Aorta (tissue), 5 donors: ENCODE measurements at regions not wholly inside any gene's neighbourhood (a gene's known extent, or its start where the extent isn't known, plus 50 kb on each side); places are given as distances from the start of the nearest gene placed in this dataset.

ENCODE experiments used
- ATAC-seq: fragments of 200-7000 bp; cut with Tn5 transposase; one replicate; pipeline ENCODE4 v1.9.1; 2022; ENCODE audit warnings: moderate library complexity; ENCODE audit not compliant: low FRiP score
- DNase-seq, 2 donors: peaks; one replicate each; pipeline ENCODE4 v3.0.0-alpha.2; 2020
- H3K27ac ChIP-seq, 2 donors: one replicate each; pipeline ENCODE4 v1.5.1; 2013; ENCODE audit warnings: low read length in 2 of 2, mild to moderate bottlenecking in 2 of 2, moderate library complexity in 2 of 2, control low read depth in 1 of 2, inconsistent platforms in 1 of 2, low read depth in 1 of 2
- H3K27me3 ChIP-seq, 2 donors: one replicate each; pipeline ENCODE4 v1.6.1; 2013; ENCODE audit warnings: control low read depth in 1 of 2, low read length in 1 of 2, mild to moderate bottlenecking in 1 of 2, moderate library complexity in 1 of 2; ENCODE audit not compliant: insufficient read depth in 2 of 2, control insufficient read depth in 1 of 2
- H3K36me3 ChIP-seq, 2 donors: one replicate each; pipeline ENCODE4 v1.6.1; 2013; ENCODE audit warnings: control low read depth in 1 of 2, low read length in 1 of 2, mild to moderate bottlenecking in 1 of 2; ENCODE audit not compliant: insufficient read depth in 2 of 2, control insufficient read depth in 1 of 2
- H3K4me1 ChIP-seq, 2 donors: one replicate each; pipeline ENCODE4 v1.6.1; 2013; ENCODE audit warnings: low read length in 2 of 2, control low read depth in 1 of 2, mild to moderate bottlenecking in 1 of 2, moderate library complexity in 1 of 2; ENCODE audit not compliant: insufficient read depth in 2 of 2, control insufficient read depth in 1 of 2
- H3K4me3 ChIP-seq, 2 donors: one replicate each; pipeline ENCODE4 v1.5.1; 2013; ENCODE audit warnings: low read length in 2 of 2, control low read depth in 1 of 2, mild to moderate bottlenecking in 1 of 2
- H3K9me3 ChIP-seq: one replicate; pipeline ENCODE4 v1.6.1; 2013; ENCODE audit warnings: mild to moderate bottlenecking, low read length; ENCODE audit not compliant: control insufficient read depth
- WGBS, 2 donors: extraction: QIAGEN DNeasy Blood & Tissue Kit; methylation state at CpG; one replicate each; pipeline ENCODE4 v1.1.7; 2013; 5-methylcytosine and 5-hydroxymethylcytosine counted together
- intact Hi-C, 2 donors: fragments of 100-400 bp; cut with DNase I; formaldehyde crosslinking; loops; one replicate each; pipeline versions ENCODE4 v1.14.2 to v1.15.0; 2022
- donor health status: healthy with polysubstance abuse.
- donor health status: Bipolar disorder and iron deficiency.
- donor health status: DM: no; HTN: no; CAD: no.
- donor health status: DM: no; HTN: no; CAD: no.
- donor health status: DM: yes; HTN: yes; CAD: no.

DNA sequence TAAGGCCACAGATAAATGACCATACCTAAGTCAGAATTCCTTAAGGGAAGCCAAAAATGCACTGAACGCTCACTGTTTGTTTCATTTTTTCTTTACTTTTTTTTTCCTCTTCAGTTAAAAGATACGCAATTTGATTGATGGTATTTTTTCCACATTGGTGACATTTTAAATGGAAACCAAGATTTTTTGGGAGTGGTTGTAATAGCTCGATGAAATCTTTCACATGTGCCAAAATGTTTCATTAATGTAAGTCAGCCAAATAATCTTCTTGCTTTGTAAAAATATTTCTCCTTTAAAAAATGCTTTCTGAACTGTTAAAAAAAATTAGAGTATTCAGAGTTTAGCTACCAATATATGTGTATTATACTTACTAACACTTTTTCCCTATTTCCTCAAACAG, 339.8 kb downstream of the ZEB2 start:
- DNase-seq, result no peak
- ATAC-seq, result no peak
- no peaks in the 10 kb centered on the region for H3K4me1 ChIP-seq
- no peaks in the 10 kb centered on the region for H3K9me3 ChIP-seq
- H3K36me3 ChIP-seq, result no peaks in the 10 kb centered on the region
- no peaks in the 10 kb centered on the region for H3K27me3 ChIP-seq
- no peak overlapping the region for H3K27ac ChIP-seq
- intact Hi-C loops, result no loop called here
- H3K4me3 ChIP-seq, result no peak overlapping the region
- 21 to 51% methylated on average over 3 of the region's 3 CpGs for WGBS, 2 donors

DNA sequence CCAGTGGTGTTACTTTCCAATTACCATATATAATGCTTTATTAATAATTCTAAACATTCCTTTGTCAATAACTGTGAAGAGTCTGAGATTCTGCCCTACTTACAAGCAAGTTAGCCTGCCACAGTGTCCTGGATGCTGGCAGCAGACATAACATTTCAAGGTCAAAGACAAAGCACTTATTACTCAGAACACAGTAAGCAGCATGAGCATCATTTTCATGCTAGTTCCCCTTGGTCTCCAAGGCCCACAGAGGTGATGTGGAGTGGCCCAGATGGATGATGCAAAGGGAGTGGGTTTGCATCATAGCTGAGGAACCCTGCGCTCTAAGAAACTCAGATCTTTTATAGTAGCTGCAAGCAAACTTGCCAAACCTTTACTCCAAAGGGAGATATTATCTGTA, 349.7 kb downstream of the ZEB2 start:
- ATAC-seq (no peak), DNase-seq (no peak)
- Histone ChIP-seq H3K4me1 (no peaks in the 10 kb centered on the region), H3K36me3 (no peaks in the 10 kb centered on the region), H3K9me3 (no peaks in the 10 kb centered on the region), H3K27me3 (no peaks in the 10 kb centered on the region), H3K27ac (no peak overlapping the region), H3K4me3 (no peak overlapping the region)
- intact Hi-C loops, result no loop called here
- 95 to 97% methylated on average over 1 of the region's 1 CpG for WGBS, 2 donors

DNA sequence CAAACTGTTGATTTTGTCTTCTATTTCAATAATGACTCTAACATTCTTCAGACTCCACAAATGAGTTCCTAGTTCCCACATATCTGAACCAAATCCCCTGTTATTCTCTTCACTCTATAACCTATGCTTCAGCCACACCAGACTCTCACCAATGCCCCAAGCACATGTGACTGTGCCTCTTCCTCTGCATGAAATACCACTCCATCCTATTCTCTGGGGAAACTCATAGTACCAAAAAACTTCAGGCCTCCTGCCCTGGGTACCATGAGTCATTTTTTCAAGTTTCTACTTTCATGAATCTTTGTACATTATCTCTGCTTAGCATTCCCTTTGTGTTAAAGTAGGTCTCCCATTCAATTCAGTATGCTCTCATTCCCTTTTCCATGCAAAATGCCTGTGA, 353.2 kb downstream of the ZEB2 start:
- no peaks in the 10 kb centered on the region for H3K36me3 ChIP-seq
- H3K27me3 ChIP-seq, result no peaks in the 10 kb centered on the region
- intact Hi-C loops, result no loop called here
- ATAC-seq (no peak), DNase-seq (no peak)
- H3K9me3 ChIP-seq, result no peaks in the 10 kb centered on the region
- H3K4me3 ChIP-seq, result no peak overlapping the region
- peaks cover 0 to 1% of the 10 kb centered on the region in 2 donors for H3K4me1 ChIP-seq
- H3K27ac ChIP-seq, result no peak overlapping the region

DNA sequence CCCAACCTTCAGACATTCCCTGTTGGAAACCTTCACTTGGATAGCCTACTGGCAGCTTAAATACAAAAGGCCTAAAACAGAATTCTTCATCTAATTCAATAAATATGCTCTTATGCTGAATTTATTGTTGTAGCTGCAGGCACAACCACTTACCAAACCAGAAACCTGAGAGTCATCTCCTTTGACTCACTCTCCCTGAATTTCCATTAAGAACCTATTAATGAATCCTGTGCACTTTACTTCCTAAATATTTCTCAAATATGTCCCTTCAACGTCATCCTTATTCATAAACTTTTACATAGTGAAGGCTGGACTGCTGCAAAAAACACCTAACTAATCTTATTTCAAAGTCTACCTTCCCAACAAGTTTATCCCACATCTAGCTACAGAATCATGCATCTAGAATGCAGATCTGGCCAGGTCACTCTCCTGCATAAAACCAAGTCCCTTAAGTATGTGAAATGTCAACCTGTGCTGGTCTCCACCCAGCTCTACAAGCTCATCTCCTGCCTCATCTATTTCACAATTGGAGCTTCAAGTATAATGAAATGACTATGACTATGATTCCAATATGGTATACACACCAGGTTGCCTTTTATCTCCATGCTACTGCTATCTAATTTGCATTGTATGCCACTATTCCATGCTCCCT, 354.2 kb downstream of the ZEB2 start:
- no peak overlapping the region for H3K4me3 ChIP-seq
- ATAC-seq (no peak), DNase-seq (no peak)
- WGBS, 2 donors, result 93 to 94% methylated on average over 1 of the region's 1 CpG
- no peaks in the 10 kb centered on the region for H3K27me3 ChIP-seq
- H3K27ac ChIP-seq, result no peak overlapping the region
- peaks cover 0 to 1% of the 10 kb centered on the region in 2 donors for H3K4me1 ChIP-seq
- H3K9me3 ChIP-seq, result no peaks in the 10 kb centered on the region
- intact Hi-C loops, result no loop called here
- no peaks in the 10 kb centered on the region for H3K36me3 ChIP-seq

- no peak for DNase-seq
- ATAC-seq, result no peak
- H3K4me3 ChIP-seq, result no peak overlapping the region
- H3K27me3 ChIP-seq, result no peaks in the 10 kb centered on the region
- WGBS, 2 donors, result 95 to 96% methylated on average over 2 of the region's 2 CpGs
- H3K4me1 ChIP-seq, result peaks cover 0 to 1% of the 10 kb centered on the region in 2 donors
- H3K9me3 ChIP-seq, result no peaks in the 10 kb centered on the region
- no peaks in the 10 kb centered on the region for H3K36me3 ChIP-seq
- intact Hi-C loops, result no loop called here
- H3K27ac ChIP-seq, result no peak overlapping the region
These were observed 356.3 kb downstream of the ZEB2 start for GRCh38 chr2:144163592-144163991.

DNA sequence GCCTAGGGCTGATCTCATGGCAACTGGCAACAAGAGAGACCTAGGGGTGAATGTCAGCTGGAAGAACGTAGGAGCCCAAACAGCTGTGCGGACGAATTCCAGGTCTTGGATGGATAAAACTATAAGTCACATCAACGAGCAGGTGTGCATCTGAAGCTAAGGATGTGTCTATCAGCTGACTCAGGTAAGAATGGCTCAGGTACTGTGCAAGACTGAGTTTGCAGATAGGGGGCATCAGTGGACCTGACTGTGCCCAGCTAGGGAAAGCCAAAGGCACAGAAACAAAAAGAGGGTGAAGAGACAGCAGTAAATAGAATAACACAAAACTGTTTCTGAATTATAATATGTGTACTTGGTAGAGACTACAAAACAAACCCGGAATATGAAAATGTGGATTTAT, 357.3 kb downstream of the ZEB2 start:
- intact Hi-C loops, result no loop called here
- Histone ChIP-seq H3K36me3 (no peaks in the 10 kb centered on the region), H3K4me3 (no peak overlapping the region), H3K27me3 (no peaks in the 10 kb centered on the region), H3K4me1 (peaks cover 0 to 1% of the 10 kb centered on the region in 2 donors), H3K9me3 (no peaks in the 10 kb centered on the region), H3K27ac (no peak overlapping the region)
- DNase-seq (no peak), ATAC-seq (no peak)
- WGBS, 2 donors, result 93 to 95% methylated on average over 5 of the region's 5 CpGs

DNA sequence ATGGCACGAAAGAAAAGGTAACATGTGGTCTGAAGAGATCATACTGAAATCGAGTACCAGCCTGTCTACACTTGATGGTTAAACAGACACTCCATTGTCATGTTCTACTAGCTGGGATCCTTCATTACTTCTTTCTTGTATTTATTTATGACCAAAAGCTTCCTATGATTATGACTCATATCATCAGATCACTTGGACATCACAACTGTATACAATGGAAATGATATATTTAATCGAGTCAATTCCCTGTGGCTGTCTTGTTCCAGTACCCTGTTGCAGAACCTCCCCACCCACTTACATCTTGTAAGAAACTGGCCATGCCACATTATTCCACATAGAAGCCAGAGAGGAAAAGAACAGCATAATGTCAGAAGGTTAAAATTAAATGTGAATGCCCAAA, 358.9 kb downstream of the ZEB2 start:
- no peaks in the 10 kb centered on the region for H3K27me3 ChIP-seq
- DNase-seq, result no peak
- intact Hi-C loops, result no loop called here
- 94 to 99% methylated on average over 3 of the region's 3 CpGs for WGBS, 2 donors
- no peak overlapping the region for H3K4me3 ChIP-seq
- no peaks in the 10 kb centered on the region for H3K36me3 ChIP-seq
- no peaks in the 10 kb centered on the region for H3K9me3 ChIP-seq
- H3K4me1 ChIP-seq, result peaks cover 0 to 1% of the 10 kb centered on the region in 2 donors
- no peak for ATAC-seq
- no peak overlapping the region for H3K27ac ChIP-seq

DNA sequence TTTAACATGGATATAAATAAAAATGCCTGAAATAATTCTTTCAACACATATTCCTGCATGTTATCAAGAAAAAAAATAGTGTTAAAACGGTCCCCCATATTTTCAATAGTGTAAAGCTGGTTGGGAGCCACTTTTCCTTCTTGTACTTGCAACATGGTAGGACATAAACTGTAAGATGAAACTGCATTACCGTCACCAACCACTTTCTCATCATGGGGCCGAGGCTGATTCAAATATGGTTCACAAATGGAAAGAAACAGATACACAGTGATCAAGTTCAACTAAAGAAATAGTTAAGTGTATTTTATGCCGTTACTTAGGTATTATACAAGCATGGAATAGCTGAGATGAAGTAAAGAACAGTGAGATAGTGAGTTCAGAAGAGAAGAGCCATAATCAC, 360.7 kb downstream of the ZEB2 start:
- intact Hi-C loops, result no loop called here
- no peak overlapping the region for H3K4me3 ChIP-seq
- H3K27me3 ChIP-seq, result no peaks in the 10 kb centered on the region
- ATAC-seq (no peak), DNase-seq (no peak)
- no peaks in the 10 kb centered on the region for H3K9me3 ChIP-seq
- no peak overlapping the region for H3K27ac ChIP-seq
- no peaks in the 10 kb centered on the region for H3K36me3 ChIP-seq
- H3K4me1 ChIP-seq, result peaks cover 0 to 1% of the 10 kb centered on the region in 2 donors
- WGBS, 2 donors, result 83 to 86% methylated on average over 4 of the region's 4 CpGs

GRCh38 chr2:144158096-144158495, 361.8 kb downstream of the ZEB2 start:
- 96 to 100% methylated on average over 2 of the region's 2 CpGs for WGBS, 2 donors

More at GRCh38 chr2:144158096-144158495, 361.8 kb downstream of the ZEB2 start:
- Histone ChIP-seq H3K36me3 (no peaks in the 10 kb centered on the region), H3K4me3 (no peak overlapping the region), H3K4me1 (no peaks in the 10 kb centered on the region), H3K27ac (no peak overlapping the region), H3K27me3 (no peaks in the 10 kb centered on the region), H3K9me3 (no peaks in the 10 kb centered on the region)
- DNase-seq (no peak), ATAC-seq (no peak)
- intact Hi-C loops, result no loop called here
